A549 (cell line): ENCODE measurements at regions not wholly inside any gene's neighbourhood (a gene's known extent, or its start where the extent isn't known, plus 50 kb on each side); places are given as distances from the start of the nearest gene placed in this dataset.

Experiments used
- ATAC-seq, 2 experiments: fragments of 200-7000 bp in 1 of 2; fragments of >200 bp in 1 of 2; cut with Nextera tagmentation in 1 of 2; cut with Tn5 transposase in 1 of 2; 3 replicates each; pipeline versions ENCODE4 v1.8.0 to v1.9.1; 2018 to 2020; ENCODE audit warnings: mild to moderate bottlenecking in 1 of 2, moderate library complexity in 1 of 2
- CTCF ChIA-PET: fragments of 300-600 bp; sonication (Branson Sonifier 250); formaldehyde crosslinking; extraction: SDS; loops from one replicate; lab custom pipeline; 2021; ENCODE audit warnings: antibody characterized with exemption, inconsistent platforms; lab: Yijun Ruan, JAX
- POLR2A ChIA-PET: fragments of 350-600 bp; formaldehyde crosslinking; extraction: SDS; loops from one replicate; lab custom pipeline; 2021; ENCODE audit warnings: antibody characterized with exemption, inconsistent platforms; lab: Yijun Ruan, JAX
- DNase-seq, 2 experiments: peaks; one replicate each; pipeline versions ENCODE4 v3.0.0 to v3.0.0-alpha.2; 2011 to 2016; ENCODE audit warnings: low read depth in 1 of 2, low spot score in 1 of 2
- FAIRE-seq: peaks from 2 replicates; lab custom pipeline; 2011; peaks lifted over from hg19 to GRCh38; lab: Jason Lieb, UNC
- H3K27ac ChIP-seq, 2 experiments: fragments of >200 bp; sonication (Bioruptor Twin); formaldehyde crosslinking; 3 replicates each; pipeline ENCODE4 v1.5.1; 2016 to 2017
- H3K4me1 ChIP-seq: fragments of >200 bp; sonication (Bioruptor Twin); formaldehyde crosslinking; 3 replicates; pipeline ENCODE4 v1.6.1; 2016
- H3K4me2 ChIP-seq: fragments of >200 bp; sonication (Bioruptor Twin); formaldehyde crosslinking; 3 replicates; pipeline ENCODE4 v1.6.1; 2016
- H3K4me3 ChIP-seq: fragments of >200 bp; sonication (Bioruptor Twin); formaldehyde crosslinking; 3 replicates; pipeline ENCODE4 v1.5.1; 2016
- H3K9me3 ChIP-seq: fragments of >200 bp; sonication (Bioruptor Twin); formaldehyde crosslinking; 3 replicates; pipeline ENCODE4 v1.6.1; 2016
- CEBPB ChIP-seq, 2 experiments: fragments of >200 bp in 1 of 2; sonication (Bioruptor Twin) in 1 of 2; formaldehyde crosslinking in 1 of 2; IDR thresholded peaks; 2 replicates each; pipeline ENCODE4 v1.6.1; 2012 to 2016
- CHD2 ChIP-seq: fragments of 150-350 bp; IDR thresholded peaks from 2 replicates; pipeline ENCODE4 v1.6.1; 2014; ENCODE audit warnings: low read length; ENCODE audit not compliant: partially characterized antibody
- CHD4 ChIP-seq: fragments of 200-600 bp; sonication (generic); IDR thresholded peaks from 2 replicates; pipeline ENCODE4 v1.6.1; 2016; ENCODE audit warnings: antibody characterized with exemption, mild to moderate bottlenecking, borderline replicate concordance
- EHMT2 ChIP-seq: fragments of 200-600 bp; sonication (generic); IDR thresholded peaks from 2 replicates; pipeline ENCODE4 v1.6.1; 2016; ENCODE audit warnings: antibody characterized with exemption, low read depth, mild to moderate bottlenecking, moderate library complexity
- FOXS1 ChIP-seq: fragments of 250-450 bp; sonication (Bioruptor Pico); IDR thresholded peaks from 2 replicates; pipeline ENCODE4 v1.5.0; 2020; ENCODE audit warnings: mild to moderate bottlenecking, moderate library complexity
- HEYL ChIP-seq: fragments of 250-450 bp; sonication (Bioruptor Pico); IDR thresholded peaks from 2 replicates; pipeline ENCODE4 v1.8.0; 2021; ENCODE audit warnings: mild to moderate bottlenecking, moderate library complexity
- HMGXB4 ChIP-seq: fragments of 250-450 bp; sonication (Bioruptor Pico); IDR thresholded peaks from 2 replicates; pipeline ENCODE4 v1.5.0; 2021; ENCODE audit warnings: mild to moderate bottlenecking, moderate library complexity, borderline replicate concordance
- HOXA7 ChIP-seq: fragments of 250-450 bp; sonication (Bioruptor Pico); IDR thresholded peaks from 2 replicates; pipeline ENCODE4 v1.5.0; 2020; ENCODE audit warnings: mild to moderate bottlenecking, moderate library complexity
- HOXB13 ChIP-seq: fragments of 250-450 bp; sonication (Bioruptor Pico); IDR thresholded peaks from 2 replicates; pipeline ENCODE4 v1.5.0; 2020; ENCODE audit warnings: low read depth, mild to moderate bottlenecking, moderate library complexity
- HOXB5 ChIP-seq: fragments of 250-450 bp; sonication (Bioruptor Pico); IDR thresholded peaks from 2 replicates; pipeline ENCODE4 v1.5.0; 2020; ENCODE audit warnings: mild to moderate bottlenecking, moderate library complexity
- KDM1A ChIP-seq: fragments of 200-600 bp; sonication (generic); IDR thresholded peaks from 2 replicates; pipeline ENCODE4 v1.6.1; 2016; ENCODE audit warnings: low read depth, mild to moderate bottlenecking
- KDM5A ChIP-seq: fragments of 200-600 bp; sonication (generic); IDR thresholded peaks from 2 replicates; pipeline ENCODE4 v1.6.1; 2016; ENCODE audit warnings: antibody characterized with exemption, mild to moderate bottlenecking
- MYC ChIP-seq: IDR thresholded peaks from 2 replicates; pipeline ENCODE4 v1.6.1; 2012; ENCODE audit warnings: mild to moderate bottlenecking, inconsistent platforms, low read length, improper control_type of control experiment, borderline replicate concordance
- PHF8 ChIP-seq: fragments of 200-600 bp; sonication (generic); IDR thresholded peaks from 2 replicates; pipeline ENCODE4 v1.6.1; 2016; ENCODE audit warnings: low read depth, mild to moderate bottlenecking, antibody characterized with exemption, moderate library complexity, borderline replicate concordance
- POLR2A ChIP-seq: IDR thresholded peaks from 2 replicates; pipeline ENCODE4 v1.6.1; 2012; ENCODE audit warnings: mild to moderate bottlenecking, low read length
- POLR2AphosphoS2 ChIP-seq: conservative IDR thresholded peaks from 2 replicates; pipeline ENCODE4 v1.6.1; 2012; ENCODE audit warnings: low read length, improper control_type of control experiment, inconsistent platforms
- REST ChIP-seq: fragments of 200-600 bp; sonication (generic); IDR thresholded peaks from 2 replicates; pipeline ENCODE4 v1.6.1; 2016; ENCODE audit warnings: antibody characterized with exemption, mild to moderate bottlenecking, moderate library complexity
- SREBF2 ChIP-seq: fragments of 450-650 bp; IDR thresholded peaks from 2 replicates; pipeline ENCODE4 v1.6.1; 2014; ENCODE audit warnings: mild to moderate bottlenecking, moderate library complexity
- USF2 ChIP-seq: fragments of 450-650 bp; IDR thresholded peaks from 2 replicates; pipeline ENCODE4 v1.6.1; 2014; ENCODE audit warnings: antibody characterized with exemption
- ZFP36 ChIP-seq: fragments of 450-650 bp; IDR thresholded peaks from 2 replicates; pipeline ENCODE4 v1.6.1; 2014; ENCODE audit warnings: borderline replicate concordance; ENCODE audit not compliant: partially characterized antibody
- WGBS: methylation state at CpG from one replicate; pipeline ENCODE4 v1.1.6; 2017; ENCODE audit errors: missing lambda C conversion rate; 5-methylcytosine and 5-hydroxymethylcytosine counted together
- TF ChIP-seq, protein P1 (sequence below): fragments of 250-450 bp; sonication (Bioruptor Pico); IDR thresholded peaks from 2 replicates; pipeline ENCODE4 v1.5.0; 2020; ENCODE audit warnings: low read depth, mild to moderate bottlenecking, moderate library complexity

- ATAC-seq, result no peak
- Histone ChIP-seq H3K9me3 (no peaks in the 10 kb centered on the region), H3K27ac (no peak overlapping the region), H3K4me1 (no peaks in the 10 kb centered on the region), H3K4me3 (no peak overlapping the region), H3K4me2 (no peak overlapping the region)
- 1% methylated on average over 4 of the region's 4 CpGs for WGBS
- TF ChIP-seq HMGXB4 (no peak), PHF8 (no peak), SREBF2 (no peak), HEYL (CRISPR knock-in tag) (no peak)
- TF ChIP-seq, protein P1, sequence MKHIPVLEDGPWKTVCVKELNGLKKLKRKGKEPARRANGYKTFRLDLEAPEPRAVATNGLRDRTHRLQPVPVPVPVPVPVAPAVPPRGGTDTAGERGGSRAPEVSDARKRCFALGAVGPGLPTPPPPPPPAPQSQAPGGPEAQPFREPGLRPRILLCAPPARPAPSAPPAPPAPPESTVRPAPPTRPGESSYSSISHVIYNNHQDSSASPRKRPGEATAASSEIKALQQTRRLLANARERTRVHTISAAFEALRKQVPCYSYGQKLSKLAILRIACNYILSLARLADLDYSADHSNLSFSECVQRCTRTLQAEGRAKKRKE (CRISPR knock-in tag), result no peak
- ChIA-PET POLR2A (no interaction called here), CTCF (no interaction called here)
- DNase-seq, result no peak
- FAIRE-seq, result no peak
Observed at GRCh38 chr6:119891644-119892043, 542.1 kb upstream of the MAN1A1 start.

DNA sequence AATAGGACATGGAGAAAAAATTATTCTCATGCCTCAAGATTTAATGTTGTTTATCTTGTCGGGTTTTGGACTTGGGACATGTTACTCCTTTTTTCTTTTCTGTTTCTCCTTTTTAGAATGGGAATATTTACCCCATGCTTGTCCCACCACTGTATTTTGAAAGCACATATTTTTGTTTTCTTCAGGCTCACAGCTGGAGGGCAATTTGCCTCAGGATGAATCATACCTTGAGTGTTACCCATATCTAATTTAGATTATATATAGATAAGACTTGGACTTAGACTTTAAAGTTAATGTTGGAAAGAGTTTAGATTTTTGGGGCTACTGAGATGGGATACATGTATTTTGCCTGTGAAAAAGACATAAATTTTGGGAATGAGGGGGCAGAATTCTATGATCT lies 541.6 kb upstream of the MAN1A1 start:
- DNase-seq (no peak), ATAC-seq (no peak), FAIRE-seq (no peak)
- no peak overlapping the region for H3K4me3 ChIP-seq
- no peaks in the 10 kb centered on the region for H3K4me1 ChIP-seq
- no peak overlapping the region for H3K27ac ChIP-seq
- no peak for TF ChIP-seq MYC
- no peak for TF ChIP-seq HOXB5 (CRISPR knock-in tag)
- TF ChIP-seq KDM1A, result no peak
- TF ChIP-seq FOXS1 (CRISPR knock-in tag), result no peak
- TF ChIP-seq POLR2A, result no peak
- no peak for TF ChIP-seq CHD4
- TF ChIP-seq USF2, result no peak
- TF ChIP-seq HOXB13 (CRISPR knock-in tag), result no peak
- TF ChIP-seq POLR2AphosphoS2, result no peak
- no peak for TF ChIP-seq KDM5A
- TF ChIP-seq SREBF2, result no peak
- no peak for TF ChIP-seq CHD2
- no peak for TF ChIP-seq HOXA7 (CRISPR knock-in tag)
- ChIA-PET POLR2A (no interaction called here), CTCF (no interaction called here)
- no peak overlapping the region for H3K4me2 ChIP-seq
- H3K9me3 ChIP-seq, result no peaks in the 10 kb centered on the region
- WGBS, result 0% methylated on average over 1 of the region's 1 CpG

- TF ChIP-seq REST (no peak), KDM1A (no peak), CEBPB (IDR thresholded peaks at IDR 0.05) (no peak), ZFP36 (no peak), EHMT2 (no peak)
- TF ChIP-seq, all 56 proteins: peak for 0
- POLR2A ChIA-PET, result no interaction called here
- WGBS, result 0% methylated on average over 1 of the region's 1 CpG
Observed at GRCh38 chr6:119890470-119890869, 540.9 kb upstream of the MAN1A1 start.

More at GRCh38 chr6:119890470-119890869, 540.9 kb upstream of the MAN1A1 start:
- Histone ChIP-seq H3K4me2 (no peak overlapping the region), H3K27ac (no peak overlapping the region), H3K9me3 (no peaks in the 10 kb centered on the region), H3K4me1 (no peaks in the 10 kb centered on the region), H3K4me3 (no peak overlapping the region)
- DNase-seq, result no peak
- no peak for FAIRE-seq
- no peak for ATAC-seq
- CTCF ChIA-PET, result no interaction called here
